T-helper 2 cell treated with Interferon-gamma antibody and Interleukin-4, amounts not matched to agents 100 ng/mL and 5 ng/mL, for 36 hours (primary cell): ENCODE measurements at regions not wholly inside any gene's neighbourhood (a gene's known extent, or its start where the extent isn't known, plus 50 kb on each side); places are given as distances from the start of the nearest gene placed in this dataset.

ENCODE experiments used
- intact Hi-C: fragments of 100-400 bp; cut with micrococcal nuclease; formaldehyde crosslinking; loops from one replicate; pipeline ENCODE4 v1.15.1; 2023

- intact Hi-C loops = no loop called here
Observed at GRCh38 chr6:16078064-16078463, 50.8 kb upstream of the MYLIP start.

GRCh38 chr6:16069671-16070070 lies 59.2 kb upstream of the MYLIP start:
- intact Hi-C loops = no loop called here

- intact Hi-C loops = no loop called here
Observed at GRCh38 chr6:16069222-16069621, 59.7 kb upstream of the MYLIP start.

GRCh38 chr6:16067568-16067967 lies 61.3 kb upstream of the MYLIP start:
- intact Hi-C loops = no loop called here

- intact Hi-C loops = no loop called here
Observed at GRCh38 chr6:16064671-16065072, 64.2 kb upstream of the MYLIP start.

GRCh38 chr6:16063580-16063979 lies 65.3 kb upstream of the MYLIP start:
- intact Hi-C loops = no loop called here

GRCh38 chr6:16061818-16062217 lies 67.1 kb upstream of the MYLIP start:
- intact Hi-C loops = no loop called here

- intact Hi-C loops = no loop called here
Observed at GRCh38 chr6:16060039-16060438, 68.8 kb upstream of the MYLIP start.

GRCh38 chr6:16059496-16059895 lies 69.4 kb upstream of the MYLIP start:
- intact Hi-C loops = no loop called here

GRCh38 chr6:16058929-16059345 lies 69.9 kb upstream of the MYLIP start:
- intact Hi-C loops = no loop called here

- intact Hi-C loops = no loop called here
Observed at GRCh38 chr6:16058201-16058928, 70.5 kb upstream of the MYLIP start.

- intact Hi-C loops = no loop called here
Observed at GRCh38 chr6:16057446-16057845, 71.4 kb upstream of the MYLIP start.

- intact Hi-C loops = no loop called here
Observed at GRCh38 chr6:16056263-16056870, 72.5 kb upstream of the MYLIP start.

GRCh38 chr6:16055852-16056251 lies 73.0 kb upstream of the MYLIP start:
- intact Hi-C loops = no loop called here

- intact Hi-C loops = no loop called here
Observed at GRCh38 chr6:16049168-16049567, 79.7 kb upstream of the MYLIP start.

- intact Hi-C loops = no loop called here
Observed at GRCh38 chr6:16048221-16048620, 80.7 kb upstream of the MYLIP start.

GRCh38 chr6:16047435-16047990 lies 81.4 kb upstream of the MYLIP start:
- intact Hi-C loops = no loop called here

- intact Hi-C loops = no loop called here
Observed at GRCh38 chr6:16045238-16045637, 83.6 kb upstream of the MYLIP start.

GRCh38 chr6:16044211-16044643 lies 84.7 kb upstream of the MYLIP start:
- intact Hi-C loops = no loop called here

- intact Hi-C loops = no loop called here
Observed at GRCh38 chr6:16043171-16044135, 85.4 kb upstream of the MYLIP start.

GRCh38 chr6:16042751-16043150 lies 86.1 kb upstream of the MYLIP start:
- intact Hi-C loops = no loop called here

- intact Hi-C loops = no loop called here
Observed at GRCh38 chr6:16041327-16041726, 87.6 kb upstream of the MYLIP start.
